ENCODE measurements at regions not wholly inside any gene's neighbourhood (a gene's known extent, or its start where the extent isn't known, plus 50 kb on each side); places are given as distances from the start of the nearest gene placed in this dataset.
"Not testable (repeated sequence)": the region's sequence is repeated elsewhere in the genome, so short reads cannot be mapped to it uniquely, and the experiment has no call there.

GRCh38 chr2:87429931-87430275, 318.0 kb upstream of the PLGLB2 start:
- DNase-seq (ENCODE audit: low read depth in 2 of 2): not testable (repeated sequence)

- not testable (repeated sequence) for DNase-seq (ENCODE audit: low read depth in 2 of 2)
Observed at GRCh38 chr2:87431051-87431450, 316.8 kb upstream of the PLGLB2 start.

GRCh38 chr2:87432711-87433453, 315.0 kb upstream of the PLGLB2 start:
- DNase-seq (ENCODE audit: low read depth in 2 of 2): not testable (repeated sequence)

- not testable (repeated sequence) for DNase-seq (ENCODE audit: low read depth in 2 of 2)
Observed at GRCh38 chr2:87436007-87436406, 311.9 kb upstream of the PLGLB2 start.

- DNase-seq (ENCODE audit: low read depth in 2 of 2): not testable (repeated sequence)
Observed at GRCh38 chr2:87437701-87438260, 310.1 kb upstream of the PLGLB2 start.

- DNase-seq (ENCODE audit: low read depth in 2 of 2): not testable (repeated sequence)
Observed at GRCh38 chr2:87438780-87439454, 309.0 kb upstream of the PLGLB2 start.

- not testable (repeated sequence) for DNase-seq (ENCODE audit: low read depth in 2 of 2)
Observed at GRCh38 chr2:87439617-87440204, 308.2 kb upstream of the PLGLB2 start.

GRCh38 chr2:87440650-87441049, 307.2 kb upstream of the PLGLB2 start:
- DNase-seq (ENCODE audit: low read depth in 2 of 2): not testable (repeated sequence)

- not testable (repeated sequence) for DNase-seq (ENCODE audit: low read depth in 2 of 2)
Observed at GRCh38 chr2:87441375-87441774, 306.5 kb upstream of the PLGLB2 start.

- DNase-seq (ENCODE audit: low read depth in 2 of 2): not testable (repeated sequence)
Observed at GRCh38 chr2:87442983-87443577, 304.8 kb upstream of the PLGLB2 start.

- not testable (repeated sequence) for DNase-seq (ENCODE audit: low read depth in 2 of 2)
Observed at GRCh38 chr2:87444951-87445350, 302.9 kb upstream of the PLGLB2 start.

- DNase-seq (ENCODE audit: low read depth in 2 of 2): not testable (repeated sequence)
Observed at GRCh38 chr2:87445613-87446312, 302.1 kb upstream of the PLGLB2 start.

GRCh38 chr2:87446313-87446696, 301.6 kb upstream of the PLGLB2 start:
- not testable (repeated sequence) for DNase-seq (ENCODE audit: low read depth in 2 of 2)

- not testable (repeated sequence) for DNase-seq (ENCODE audit: low read depth in 2 of 2)
Observed at GRCh38 chr2:87449462-87449980, 298.4 kb upstream of the PLGLB2 start.

- not testable (repeated sequence) for DNase-seq (ENCODE audit: low read depth in 2 of 2)
Observed at GRCh38 chr2:87452193-87452592, 295.7 kb upstream of the PLGLB2 start.

- not testable (repeated sequence) for DNase-seq (ENCODE audit: low read depth in 2 of 2)
Observed at GRCh38 chr2:87452861-87453260, 295.0 kb upstream of the PLGLB2 start.

GRCh38 chr2:87453965-87454364, 293.9 kb upstream of the PLGLB2 start:
- DNase-seq (ENCODE audit: low read depth in 2 of 2): not testable (repeated sequence)

- not testable (repeated sequence) for DNase-seq (ENCODE audit: low read depth in 2 of 2)
Observed at GRCh38 chr2:87454421-87454820, 293.5 kb upstream of the PLGLB2 start.

- not testable (repeated sequence) for DNase-seq (ENCODE audit: low read depth in 2 of 2)
Observed at GRCh38 chr2:87455209-87455853, 292.6 kb upstream of the PLGLB2 start.

GRCh38 chr2:87455854-87456249, 292.0 kb upstream of the PLGLB2 start:
- DNase-seq (ENCODE audit: low read depth in 2 of 2): not testable (repeated sequence)

Data from activated CD8-positive, alpha-beta memory T cell treated with anti-CD3 and anti-CD28 coated beads for 4 hours (primary cell).